Adrenal gland (tissue), 9 donors: ENCODE measurements at regions not wholly inside any gene's neighbourhood (a gene's known extent, or its start where the extent isn't known, plus 50 kb on each side); places are given as distances from the start of the nearest gene placed in this dataset.

ENCODE experiments used
- DNase-seq, 7 donors: peaks; one replicate each; pipeline ENCODE4 v3.0.0-alpha.2; 2019 to 2020
- H3K27ac ChIP-seq, 5 donors: fragments of 200-600 bp; sonication (generic) in 4 of 5; 1 replicate in 3 of 5; 2 replicates in 2 of 5; pipeline versions ENCODE4 v1.5.1 to v1.8.0; 2016 to 2020; ENCODE audit warnings: mild to moderate bottlenecking in 1 of 5
- H3K27me3 ChIP-seq: fragments of 200-600 bp; 2 replicates; pipeline ENCODE4 v1.8.0; 2021
- H3K36me3 ChIP-seq, 2 donors: fragments of 200-600 bp; replicated peaks in 1 of 2; 1 replicate in 1 of 2; 2 replicates in 1 of 2; pipeline versions ENCODE4 v1.5.1 to v1.8.0; 2018 to 2022
- H3K4me1 ChIP-seq, 2 donors: fragments of 200-600 bp; replicated peaks in 1 of 2; 1 replicate in 1 of 2; 2 replicates in 1 of 2; pipeline versions ENCODE4 v1.5.1 to v1.8.0; 2018 to 2021
- H3K4me3 ChIP-seq, 4 donors: fragments of 200-600 bp; sonication (generic) in 3 of 4; one replicate each; pipeline ENCODE4 v1.5.1; 2016 to 2018
- H3K9me3 ChIP-seq, 3 donors: fragments of 200-600 bp; sonication (generic) in 1 of 3; replicated peaks in 1 of 3; 1 replicate in 2 of 3; 2 replicates in 1 of 3; pipeline versions ENCODE4 v1.5.1 to v1.8.0; 2016 to 2021
- CTCF ChIP-seq, 6 experiments: fragments of 450-650 bp in 4 of 6; fragments of 200-600 bp in 2 of 6; sonication (generic) in 1 of 6; IDR thresholded peaks; 1 replicate in 5 of 6; 2 replicates in 1 of 6; pipeline versions ENCODE4 v1.5.1 to v1.8.0; 2016 to 2021; ENCODE audit warnings: antibody characterized with exemption in 6 of 6, mild to moderate bottlenecking in 2 of 6, moderate library complexity in 1 of 6
- POLR2A ChIP-seq, 2 donors: fragments of 450-650 bp; IDR thresholded peaks; one replicate each; pipeline ENCODE4 v1.6.1; 2017; ENCODE audit warnings: antibody characterized with exemption in 2 of 2, mild to moderate bottlenecking in 2 of 2, moderate library complexity in 1 of 2
- WGBS, 4 donors: extraction: QIAGEN DNeasy Blood & Tissue Kit in 2 of 4; methylation state at CpG; one replicate each; pipeline versions ENCODE4 v1.1.5 to v1.1.7; 2013 to 2017; 5-methylcytosine and 5-hydroxymethylcytosine counted together
- intact Hi-C, 2 donors: fragments of 100-400 bp; cut with DNase I; formaldehyde crosslinking; loops; one replicate each; pipeline versions ENCODE4 v1.14.1 to v1.15.0; 2022 to 2023
- donor health status: healthy with polysubstance abuse.
- donor health status: Bipolar disorder and iron deficiency.
- donor health status: DM: yes; HTN: yes; CAD: no.
- donor health status: DM: no; HTN: no; CAD: no.
- donor health status: DM: no; HTN: no; CAD: no.

- Histone ChIP-seq H3K27ac (no peak overlapping the region), H3K4me1 (no peaks in the 10 kb centered on the region), H3K4me3 (no peak overlapping the region), H3K36me3 (no peaks in the 10 kb centered on the region), H3K9me3 (no peaks in the 10 kb centered on the region), H3K27me3 (no peaks in the 10 kb centered on the region)
- no peak for DNase-seq
- no peak for TF ChIP-seq CTCF (IDR thresholded peaks at IDR 0.05)
- no peak for TF ChIP-seq POLR2A (IDR thresholded peaks at IDR 0.05)
- intact Hi-C loops, result no loop called here
- WGBS, 4 donors, result 74 to 83% (median 77%) methylated on average over 1 of the region's 1 CpG
Observed at GRCh38 chr6:144820270-144820669, 535.1 kb downstream of the UTRN start.

DNA sequence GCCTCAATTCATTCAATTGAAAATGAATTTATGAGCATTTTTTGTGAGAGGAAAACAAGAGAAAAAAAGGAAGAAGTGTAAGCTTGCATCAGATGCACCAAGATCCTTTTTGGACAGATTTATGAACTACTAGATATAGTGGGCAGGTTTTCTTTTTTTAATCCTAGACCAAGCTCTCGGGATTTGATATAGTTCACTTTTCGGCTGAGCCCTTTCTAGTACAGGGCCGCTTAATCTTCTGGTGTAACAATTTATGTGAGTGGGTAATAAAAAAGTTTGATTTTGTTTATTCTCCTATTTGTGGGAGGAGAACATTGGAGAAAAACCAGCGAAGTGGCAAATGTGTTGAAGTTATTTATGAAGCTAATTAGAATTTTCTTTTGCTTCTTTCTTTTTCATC is 538.0 kb downstream of the UTRN start:
- no peaks in the 10 kb centered on the region for H3K27me3 ChIP-seq
- TF ChIP-seq CTCF (IDR thresholded peaks at IDR 0.05) (no peak), POLR2A (IDR thresholded peaks at IDR 0.05) (no peak)
- peaks cover 0 to 5% of the 10 kb centered on the region in 2 donors for H3K36me3 ChIP-seq
- H3K4me1 ChIP-seq, result no peaks in the 10 kb centered on the region
- intact Hi-C loops, result no loop called here
- DNase-seq, result no peak
- H3K4me3 ChIP-seq, result no peak overlapping the region
- no peaks in the 10 kb centered on the region for H3K9me3 ChIP-seq
- H3K27ac ChIP-seq, result no peak overlapping the region
- WGBS, 4 donors, result 90 to 92% (median 91%) methylated on average over 4 of the region's 4 CpGs

DNA sequence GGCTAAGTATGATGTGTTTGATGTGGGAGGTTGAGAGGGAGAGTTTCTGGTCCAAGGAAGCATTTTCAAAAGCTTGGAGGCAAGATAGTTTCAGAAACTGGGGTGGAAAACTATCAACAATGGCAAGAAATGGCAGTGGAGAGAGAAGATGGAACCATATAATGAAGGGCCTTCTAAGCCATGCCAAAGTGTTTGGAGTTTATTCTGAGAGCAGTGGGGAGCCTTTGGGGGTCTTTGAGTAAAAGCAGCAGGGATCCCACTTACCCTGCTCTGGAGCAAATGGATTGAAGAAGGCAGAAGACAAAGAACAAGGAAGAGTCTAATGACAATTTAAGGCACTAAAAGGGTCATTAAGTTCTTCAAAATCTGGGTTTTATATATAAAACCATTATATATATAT is 538.9 kb downstream of the UTRN start:
- no peak overlapping the region for H3K4me3 ChIP-seq
- H3K27me3 ChIP-seq, result no peaks in the 10 kb centered on the region
- H3K4me1 ChIP-seq, result no peaks in the 10 kb centered on the region
- no peaks in the 10 kb centered on the region for H3K9me3 ChIP-seq
- TF ChIP-seq POLR2A (IDR thresholded peaks at IDR 0.05), result no peak
- no peak for TF ChIP-seq CTCF (IDR thresholded peaks at IDR 0.05)
- H3K27ac ChIP-seq, result no peak overlapping the region
- no peak for DNase-seq
- intact Hi-C loops, result no loop called here
- peaks cover 0 to 14% of the 10 kb centered on the region in 2 donors for H3K36me3 ChIP-seq

- TF ChIP-seq CTCF (IDR thresholded peaks at IDR 0.05), result no peak
- TF ChIP-seq POLR2A (IDR thresholded peaks at IDR 0.05), result no peak
- intact Hi-C loops, result no loop called here
- H3K4me1 ChIP-seq, result no peaks in the 10 kb centered on the region
- no peak for DNase-seq
- 86 to 90% (median 88%) methylated on average over 6 of the region's 6 CpGs for WGBS, 4 donors
- H3K4me3 ChIP-seq, result no peak overlapping the region
- no peaks in the 10 kb centered on the region for H3K9me3 ChIP-seq
- H3K27ac ChIP-seq, result no peak overlapping the region
- H3K27me3 ChIP-seq, result no peaks in the 10 kb centered on the region
- H3K36me3 ChIP-seq, result peaks cover 0 to 19% of the 10 kb centered on the region in 2 donors
Observed at GRCh38 chr6:144834426-144835038, 549.4 kb downstream of the UTRN start.
